ENCODE measurements at regions not wholly inside any gene's neighbourhood (a gene's known extent, or its start where the extent isn't known, plus 50 kb on each side); places are given as distances from the start of the nearest gene placed in this dataset.

DNA sequence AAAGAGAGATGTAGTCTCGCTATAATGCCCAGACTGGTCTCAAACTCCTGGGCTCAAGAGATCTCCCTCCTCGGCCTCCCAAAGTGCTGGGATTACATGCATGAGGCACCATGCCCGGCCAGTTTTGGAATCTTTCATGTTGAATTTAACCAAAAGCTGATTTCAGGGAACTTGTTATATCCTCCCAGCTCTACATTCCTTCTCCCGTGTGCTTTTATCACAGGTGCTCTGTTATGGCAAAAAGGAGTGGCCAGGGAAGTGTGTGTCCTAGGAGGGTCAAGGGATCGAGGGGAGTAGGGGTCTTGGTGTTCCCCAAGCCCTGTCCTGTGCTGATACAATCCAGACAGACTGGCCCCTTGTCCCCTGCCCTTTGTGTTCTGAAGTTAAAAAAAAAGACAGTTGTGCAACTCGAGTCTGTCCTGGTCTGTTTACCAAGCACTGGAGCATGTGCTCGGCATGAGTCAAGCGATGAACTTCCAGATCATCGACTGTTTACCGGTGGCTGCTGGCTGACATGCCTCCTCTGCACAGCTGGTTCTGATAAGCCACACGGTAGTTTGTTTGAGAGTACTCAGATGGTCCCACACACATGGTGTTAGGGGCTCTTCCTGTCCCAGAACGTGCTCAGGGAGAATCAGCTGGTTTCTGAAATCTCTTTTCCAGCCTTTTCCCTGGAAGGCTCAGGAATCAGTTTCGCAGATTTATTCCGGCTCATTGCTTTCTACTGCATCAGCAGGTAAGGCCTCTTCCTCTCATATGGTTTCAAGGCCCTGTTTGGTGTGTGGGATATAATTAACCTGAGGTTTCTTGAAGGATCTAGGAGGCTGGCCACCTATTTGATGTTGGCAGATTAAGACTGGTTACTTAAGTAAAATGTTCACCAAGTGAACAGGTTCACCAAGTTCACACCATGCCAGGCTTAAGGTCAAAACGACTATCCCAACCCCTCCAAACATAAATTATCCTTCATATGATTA lies 52.6 kb upstream of the NAA20 start (continued):
- TF ChIP-seq, protein P1, sequence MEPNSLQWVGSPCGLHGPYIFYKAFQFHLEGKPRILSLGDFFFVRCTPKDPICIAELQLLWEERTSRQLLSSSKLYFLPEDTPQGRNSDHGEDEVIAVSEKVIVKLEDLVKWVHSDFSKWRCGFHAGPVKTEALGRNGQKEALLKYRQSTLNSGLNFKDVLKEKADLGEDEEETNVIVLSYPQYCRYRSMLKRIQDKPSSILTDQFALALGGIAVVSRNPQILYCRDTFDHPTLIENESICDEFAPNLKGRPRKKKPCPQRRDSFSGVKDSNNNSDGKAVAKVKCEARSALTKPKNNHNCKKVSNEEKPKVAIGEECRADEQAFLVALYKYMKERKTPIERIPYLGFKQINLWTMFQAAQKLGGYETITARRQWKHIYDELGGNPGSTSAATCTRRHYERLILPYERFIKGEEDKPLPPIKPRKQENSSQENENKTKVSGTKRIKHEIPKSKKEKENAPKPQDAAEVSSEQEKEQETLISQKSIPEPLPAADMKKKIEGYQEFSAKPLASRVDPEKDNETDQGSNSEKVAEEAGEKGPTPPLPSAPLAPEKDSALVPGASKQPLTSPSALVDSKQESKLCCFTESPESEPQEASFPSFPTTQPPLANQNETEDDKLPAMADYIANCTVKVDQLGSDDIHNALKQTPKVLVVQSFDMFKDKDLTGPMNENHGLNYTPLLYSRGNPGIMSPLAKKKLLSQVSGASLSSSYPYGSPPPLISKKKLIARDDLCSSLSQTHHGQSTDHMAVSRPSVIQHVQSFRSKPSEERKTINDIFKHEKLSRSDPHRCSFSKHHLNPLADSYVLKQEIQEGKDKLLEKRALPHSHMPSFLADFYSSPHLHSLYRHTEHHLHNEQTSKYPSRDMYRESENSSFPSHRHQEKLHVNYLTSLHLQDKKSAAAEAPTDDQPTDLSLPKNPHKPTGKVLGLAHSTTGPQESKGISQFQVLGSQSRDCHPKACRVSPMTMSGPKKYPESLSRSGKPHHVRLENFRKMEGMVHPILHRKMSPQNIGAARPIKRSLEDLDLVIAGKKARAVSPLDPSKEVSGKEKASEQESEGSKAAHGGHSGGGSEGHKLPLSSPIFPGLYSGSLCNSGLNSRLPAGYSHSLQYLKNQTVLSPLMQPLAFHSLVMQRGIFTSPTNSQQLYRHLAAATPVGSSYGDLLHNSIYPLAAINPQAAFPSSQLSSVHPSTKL (CRISPR knock-in tag; IDR thresholded peaks at IDR 0.05): peak; percentile 100
- TF ChIP-seq, protein P2, sequence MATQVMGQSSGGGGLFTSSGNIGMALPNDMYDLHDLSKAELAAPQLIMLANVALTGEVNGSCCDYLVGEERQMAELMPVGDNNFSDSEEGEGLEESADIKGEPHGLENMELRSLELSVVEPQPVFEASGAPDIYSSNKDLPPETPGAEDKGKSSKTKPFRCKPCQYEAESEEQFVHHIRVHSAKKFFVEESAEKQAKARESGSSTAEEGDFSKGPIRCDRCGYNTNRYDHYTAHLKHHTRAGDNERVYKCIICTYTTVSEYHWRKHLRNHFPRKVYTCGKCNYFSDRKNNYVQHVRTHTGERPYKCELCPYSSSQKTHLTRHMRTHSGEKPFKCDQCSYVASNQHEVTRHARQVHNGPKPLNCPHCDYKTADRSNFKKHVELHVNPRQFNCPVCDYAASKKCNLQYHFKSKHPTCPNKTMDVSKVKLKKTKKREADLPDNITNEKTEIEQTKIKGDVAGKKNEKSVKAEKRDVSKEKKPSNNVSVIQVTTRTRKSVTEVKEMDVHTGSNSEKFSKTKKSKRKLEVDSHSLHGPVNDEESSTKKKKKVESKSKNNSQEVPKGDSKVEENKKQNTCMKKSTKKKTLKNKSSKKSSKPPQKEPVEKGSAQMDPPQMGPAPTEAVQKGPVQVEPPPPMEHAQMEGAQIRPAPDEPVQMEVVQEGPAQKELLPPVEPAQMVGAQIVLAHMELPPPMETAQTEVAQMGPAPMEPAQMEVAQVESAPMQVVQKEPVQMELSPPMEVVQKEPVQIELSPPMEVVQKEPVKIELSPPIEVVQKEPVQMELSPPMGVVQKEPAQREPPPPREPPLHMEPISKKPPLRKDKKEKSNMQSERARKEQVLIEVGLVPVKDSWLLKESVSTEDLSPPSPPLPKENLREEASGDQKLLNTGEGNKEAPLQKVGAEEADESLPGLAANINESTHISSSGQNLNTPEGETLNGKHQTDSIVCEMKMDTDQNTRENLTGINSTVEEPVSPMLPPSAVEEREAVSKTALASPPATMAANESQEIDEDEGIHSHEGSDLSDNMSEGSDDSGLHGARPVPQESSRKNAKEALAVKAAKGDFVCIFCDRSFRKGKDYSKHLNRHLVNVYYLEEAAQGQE (IDR thresholded peaks at IDR 0.05; ENCODE audit: borderline replicate concordance in 1 of 2, low read depth in 1 of 2, low read length in 2 of 2): peak in 1 of 2 experiments; percentile 79; a peak in 2 of 4 replicates
- TF ChIP-seq, protein P3, sequence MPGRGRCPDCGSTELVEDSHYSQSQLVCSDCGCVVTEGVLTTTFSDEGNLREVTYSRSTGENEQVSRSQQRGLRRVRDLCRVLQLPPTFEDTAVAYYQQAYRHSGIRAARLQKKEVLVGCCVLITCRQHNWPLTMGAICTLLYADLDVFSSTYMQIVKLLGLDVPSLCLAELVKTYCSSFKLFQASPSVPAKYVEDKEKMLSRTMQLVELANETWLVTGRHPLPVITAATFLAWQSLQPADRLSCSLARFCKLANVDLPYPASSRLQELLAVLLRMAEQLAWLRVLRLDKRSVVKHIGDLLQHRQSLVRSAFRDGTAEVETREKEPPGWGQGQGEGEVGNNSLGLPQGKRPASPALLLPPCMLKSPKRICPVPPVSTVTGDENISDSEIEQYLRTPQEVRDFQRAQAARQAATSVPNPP (CRISPR knock-in tag; IDR thresholded peaks at IDR 0.05): peak; percentile 99
- TF ChIP-seq, protein P4, sequence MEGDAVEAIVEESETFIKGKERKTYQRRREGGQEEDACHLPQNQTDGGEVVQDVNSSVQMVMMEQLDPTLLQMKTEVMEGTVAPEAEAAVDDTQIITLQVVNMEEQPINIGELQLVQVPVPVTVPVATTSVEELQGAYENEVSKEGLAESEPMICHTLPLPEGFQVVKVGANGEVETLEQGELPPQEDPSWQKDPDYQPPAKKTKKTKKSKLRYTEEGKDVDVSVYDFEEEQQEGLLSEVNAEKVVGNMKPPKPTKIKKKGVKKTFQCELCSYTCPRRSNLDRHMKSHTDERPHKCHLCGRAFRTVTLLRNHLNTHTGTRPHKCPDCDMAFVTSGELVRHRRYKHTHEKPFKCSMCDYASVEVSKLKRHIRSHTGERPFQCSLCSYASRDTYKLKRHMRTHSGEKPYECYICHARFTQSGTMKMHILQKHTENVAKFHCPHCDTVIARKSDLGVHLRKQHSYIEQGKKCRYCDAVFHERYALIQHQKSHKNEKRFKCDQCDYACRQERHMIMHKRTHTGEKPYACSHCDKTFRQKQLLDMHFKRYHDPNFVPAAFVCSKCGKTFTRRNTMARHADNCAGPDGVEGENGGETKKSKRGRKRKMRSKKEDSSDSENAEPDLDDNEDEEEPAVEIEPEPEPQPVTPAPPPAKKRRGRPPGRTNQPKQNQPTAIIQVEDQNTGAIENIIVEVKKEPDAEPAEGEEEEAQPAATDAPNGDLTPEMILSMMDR (CRISPR knock-in tag; IDR thresholded peaks at IDR 0.05): peak; percentile 34; the same call in 1 of the 2 replicates
- TF ChIP-seq RBM22 (optimal IDR thresholded peaks at IDR 0.05; ENCODE audit: low read length) (no peak), ZMYM4 (CRISPR knock-in tag; IDR thresholded peaks at IDR 0.05) (peak; percentile 99), JARID2 (CRISPR knock-in tag; IDR thresholded peaks at IDR 0.05; ENCODE audit: insufficient replicate concordance) (peak; percentile 100), HOXA5 (CRISPR knock-in tag; IDR thresholded peaks at IDR 0.05) (peak; percentile 98), ZNF607 (CRISPR knock-in tag; IDR thresholded peaks at IDR 0.05; ENCODE audit: borderline replicate concordance) (peak; percentile 100), NAIF1 (CRISPR knock-in tag; IDR thresholded peaks at IDR 0.05; ENCODE audit: borderline replicate concordance) (peak; percentile 96; the same call in 1 of the 2 replicates), PHF8 (CRISPR knock-in tag; IDR thresholded peaks at IDR 0.05) (peak; percentile 68), ZZZ3 (CRISPR knock-in tag; IDR thresholded peaks at IDR 0.05; ENCODE audit: borderline replicate concordance) (peak; percentile 98), PHF21A (CRISPR knock-in tag; IDR thresholded peaks at IDR 0.05) (peak; percentile 99), ZNF44 (CRISPR knock-in tag; IDR thresholded peaks at IDR 0.05) (peak; percentile 97; the same call in 1 of the 2 replicates), ZNF660 (CRISPR knock-in tag; IDR thresholded peaks at IDR 0.05; ENCODE audit: borderline replicate concordance, low read depth) (peak; percentile 98)
- TF ChIP-seq, protein P5, sequence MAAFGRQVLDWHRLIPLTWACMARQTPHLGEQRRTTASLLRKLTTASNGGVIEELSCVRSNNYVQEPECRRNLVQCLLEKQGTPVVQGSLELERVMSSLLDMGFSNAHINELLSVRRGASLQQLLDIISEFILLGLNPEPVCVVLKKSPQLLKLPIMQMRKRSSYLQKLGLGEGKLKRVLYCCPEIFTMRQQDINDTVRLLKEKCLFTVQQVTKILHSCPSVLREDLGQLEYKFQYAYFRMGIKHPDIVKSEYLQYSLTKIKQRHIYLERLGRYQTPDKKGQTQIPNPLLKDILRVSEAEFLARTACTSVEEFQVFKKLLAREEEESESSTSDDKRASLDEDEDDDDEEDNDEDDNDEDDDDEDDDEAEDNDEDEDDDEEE (CRISPR knock-in tag; IDR thresholded peaks at IDR 0.05): peak; percentile 99

Measured in HepG2 (cell line).